ENCODE measurements at regions not wholly inside any gene's neighbourhood (a gene's known extent, or its start where the extent isn't known, plus 50 kb on each side); places are given as distances from the start of the nearest gene placed in this dataset.

- Histone ChIP-seq H3F3A (replicated peaks; ENCODE audit: insufficient read depth) (no peaks in the 10 kb centered on the region), H3K36me3 (replicated peaks in 1 of 2; ENCODE audit: control insufficient read depth in 1 of 2, insufficient read depth in 2 of 2, low read length in 1 of 2) (no peaks in the 10 kb centered on the region), H2AFZ (ENCODE audit: low read depth) (no peak overlapping the region), H3K4me2 (no peak overlapping the region), H3K4me1 (ENCODE audit: control insufficient read depth in 1 of 2, insufficient read depth in 2 of 2, low read depth in 1 of 2, low read length in 1 of 2) (peaks cover 0 to 12% of the 10 kb centered on the region in 2 experiments; a peak in 1 of 4 replicates), H3K9me3 (no peaks in the 10 kb centered on the region), H3K9me2 (no peaks in the 10 kb centered on the region), H4K20me1 (ENCODE audit: insufficient read depth) (no peaks in the 10 kb centered on the region), H3K79me2 (ENCODE audit: insufficient read depth) (no peaks in the 10 kb centered on the region), H3K9ac (no peak overlapping the region), H3K27me3 (ENCODE audit: insufficient read depth) (no peaks in the 10 kb centered on the region), H3K27ac (ENCODE audit: low read depth in 2 of 2, low read length in 1 of 2) (no peak overlapping the region), H3K4me3 (ENCODE audit: low read depth in 2 of 2, low read length in 1 of 2) (no peak overlapping the region)
- DNase-seq = no peak
- ChIA-PET CTCF (interaction anchor here (0.5 to 6.5 kb wide), 5 partner anchors 8 to 186 kb away, joined by 3 to 65 read pairs (median 3); no protein-coding TSS in a partner anchor), POLR2A (no interaction called here)
- WGBS (ENCODE audit: low lambda C conversion rate) = 67% methylated on average over 35 of the region's 38 CpGs
- TF ChIP-seq NFIC (IDR thresholded peaks at IDR 0.05; ENCODE audit: borderline replicate concordance) (no peak), TEAD4 (IDR thresholded peaks at IDR 0.05; ENCODE audit: borderline replicate concordance, insufficient read depth) (no peak), ZBTB33 (IDR thresholded peaks at IDR 0.05; ENCODE audit: borderline replicate concordance, low read depth) (no peak)
Measured at GRCh38 chr10:132134241-132135052, 52.3 kb upstream of the DPYSL4 start.

GRCh38 chr10:132135053-132135872 is 51.5 kb upstream of the DPYSL4 start:
- no peaks in the 10 kb centered on the region for H3K9me2 ChIP-seq
- H3K4me1 ChIP-seq (ENCODE audit: control insufficient read depth in 1 of 2, insufficient read depth in 2 of 2, low read depth in 1 of 2, low read length in 1 of 2) = peaks cover 0 to 12% of the 10 kb centered on the region in 2 experiments; a peak in 1 of 4 replicates
- no peaks in the 10 kb centered on the region for H3K27me3 ChIP-seq (ENCODE audit: insufficient read depth)
- H3K4me2 ChIP-seq = no peak overlapping the region
- 81% methylated on average over 30 of the region's 39 CpGs for WGBS (ENCODE audit: low lambda C conversion rate)
- H3K36me3 ChIP-seq (replicated peaks in 1 of 2; ENCODE audit: control insufficient read depth in 1 of 2, insufficient read depth in 2 of 2, low read length in 1 of 2) = no peaks in the 10 kb centered on the region
- no peak overlapping the region for H3K9ac ChIP-seq
- no peaks in the 10 kb centered on the region for H4K20me1 ChIP-seq (ENCODE audit: insufficient read depth)
- TF ChIP-seq TAF1 (IDR thresholded peaks at IDR 0.05; ENCODE audit: borderline replicate concordance, low read depth, low read length) (no peak), EZH2phosphoT487 (IDR thresholded peaks at IDR 0.05; ENCODE audit: borderline replicate concordance, low read depth) (no peak), GABPA (IDR thresholded peaks at IDR 0.05; ENCODE audit: low read depth) (no peak), USF1 (IDR thresholded peaks at IDR 0.05; ENCODE audit: borderline replicate concordance, low read depth) (no peak), TEAD4 (IDR thresholded peaks at IDR 0.05; ENCODE audit: borderline replicate concordance, insufficient read depth) (no peak), MAX (IDR thresholded peaks at IDR 0.05; ENCODE audit: low read depth) (no peak), RCOR1 (IDR thresholded peaks at IDR 0.05; ENCODE audit: low read length) (no peak), SIN3A (IDR thresholded peaks at IDR 0.05; ENCODE audit: borderline replicate concordance, low read depth, low read length) (no peak), FOXJ3 (CRISPR knock-in tag; IDR thresholded peaks at IDR 0.05) (no peak), MEF2A (IDR thresholded peaks at IDR 0.05; ENCODE audit: borderline replicate concordance, low read depth) (no peak), POLR2AphosphoS5 (IDR thresholded peaks at IDR 0.05; ENCODE audit: low read depth, low read length) (no peak), USF2 (IDR thresholded peaks at IDR 0.05; ENCODE audit: borderline replicate concordance, low read depth, low read length) (no peak), PBX3 (IDR thresholded peaks at IDR 0.05) (no peak), RFX5 (IDR thresholded peaks at IDR 0.05; ENCODE audit: low read length) (no peak), JUND (IDR thresholded peaks at IDR 0.05) (no peak), SMC3 (IDR thresholded peaks at IDR 0.05; ENCODE audit: low read depth, low read length) (no peak)
- ChIA-PET POLR2A (no interaction called here), CTCF (interaction anchor here (0.5 to 0.8 kb wide), 2 partner anchors 23 to 62 kb away, joined by 3 read pairs; no protein-coding TSS in a partner anchor)
- DNase-seq = no peak
- no peak overlapping the region for H3K27ac ChIP-seq (ENCODE audit: low read depth in 2 of 2, low read length in 1 of 2)
- H3F3A ChIP-seq (replicated peaks; ENCODE audit: insufficient read depth) = no peaks in the 10 kb centered on the region
- H2AFZ ChIP-seq (ENCODE audit: low read depth) = no peak overlapping the region
- no peak overlapping the region for H3K4me3 ChIP-seq (ENCODE audit: low read depth in 2 of 2, low read length in 1 of 2)
- H3K9me3 ChIP-seq = no peaks in the 10 kb centered on the region
- H3K79me2 ChIP-seq (ENCODE audit: insufficient read depth) = no peaks in the 10 kb centered on the region

All from SK-N-SH (cell line).